ENCODE measurements at regions not wholly inside any gene's neighbourhood (a gene's known extent, or its start where the extent isn't known, plus 50 kb on each side); places are given as distances from the start of the nearest gene placed in this dataset.

DNA sequence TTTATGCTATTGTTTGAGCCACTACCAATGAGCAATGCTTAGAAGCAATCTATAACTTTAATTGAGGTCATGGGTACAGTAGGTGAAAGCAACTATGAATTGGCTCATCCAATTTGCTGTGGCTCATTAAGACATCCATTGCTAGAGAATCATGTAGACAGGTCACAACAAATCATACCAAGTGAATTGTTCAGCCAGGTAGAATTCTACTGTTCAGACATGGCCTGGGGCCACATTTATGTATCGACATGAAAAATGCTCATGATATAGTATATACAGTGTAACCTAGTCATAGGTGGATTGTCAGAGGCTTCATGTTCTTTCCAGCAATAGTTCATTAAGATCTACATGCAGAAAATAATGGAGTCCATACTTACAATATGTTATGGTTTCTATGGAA, 633.7 kb upstream of the EYS start:
- ChIA-PET CTCF (no interaction called here), POLR2A (ENCODE audit: low non-redundant PET) (no interaction called here)
- no TSS peak for BruUV-seq (replicated peaks)
- DNase-seq (ENCODE audit: low spot score), result no peak
- TF ChIP-seq EZH2 (IDR thresholded peaks at IDR 0.05; ENCODE audit: borderline replicate concordance, low read depth, low read length, poor library complexity, severe bottlenecking) (no peak), CTCF (conservative IDR thresholded peaks at IDR 0.05; ENCODE audit: low read depth, low read length) (no peak)
- Histone ChIP-seq H3K27me3 (replicated peaks; ENCODE audit: insufficient read depth, low read depth, low read length, poor library complexity) (no peaks in the 10 kb centered on the region), H3K36me3 (ENCODE audit: insufficient read depth, low read length, poor library complexity, severe bottlenecking) (no peaks in the 10 kb centered on the region), H3K4me3 (ENCODE audit: low read depth, low read length, poor library complexity, severe bottlenecking) (no peak overlapping the region), H3K27ac (ENCODE audit: low read depth, low read length, poor library complexity, severe bottlenecking) (no peak overlapping the region), H3K4me1 (ENCODE audit: insufficient read depth, low read length, poor library complexity, severe bottlenecking) (no peaks in the 10 kb centered on the region), H3K9me3 (ENCODE audit: low read depth, low read length, poor library complexity, severe bottlenecking) (no peaks in the 10 kb centered on the region)
- intact Hi-C loops (cut with micrococcal nuclease; ENCODE audit: unreplicated experiment), result no loop called here

- no TSS peak for BruUV-seq (replicated peaks)
- H3K4me3 ChIP-seq (ENCODE audit: low read depth, low read length, poor library complexity, severe bottlenecking), result no peak overlapping the region
- intact Hi-C loops (cut with micrococcal nuclease; ENCODE audit: unreplicated experiment), result no loop called here
- no peaks in the 10 kb centered on the region for H3K27me3 ChIP-seq (replicated peaks; ENCODE audit: insufficient read depth, low read depth, low read length, poor library complexity)
- TF ChIP-seq EZH2 (IDR thresholded peaks at IDR 0.05; ENCODE audit: borderline replicate concordance, low read depth, low read length, poor library complexity, severe bottlenecking) (no peak), CTCF (conservative IDR thresholded peaks at IDR 0.05; ENCODE audit: low read depth, low read length) (no peak)
- no peaks in the 10 kb centered on the region for H3K4me1 ChIP-seq (ENCODE audit: insufficient read depth, low read length, poor library complexity, severe bottlenecking)
- no peaks in the 10 kb centered on the region for H3K9me3 ChIP-seq (ENCODE audit: low read depth, low read length, poor library complexity, severe bottlenecking)
- no peak overlapping the region for H3K27ac ChIP-seq (ENCODE audit: low read depth, low read length, poor library complexity, severe bottlenecking)
- DNase-seq (ENCODE audit: low spot score), result no peak
- no peaks in the 10 kb centered on the region for H3K36me3 ChIP-seq (ENCODE audit: insufficient read depth, low read length, poor library complexity, severe bottlenecking)
- ChIA-PET CTCF (no interaction called here), POLR2A (ENCODE audit: low non-redundant PET) (no interaction called here)
Measured at GRCh38 chr6:66336176-66336575, 629.1 kb upstream of the EYS start.

DNA sequence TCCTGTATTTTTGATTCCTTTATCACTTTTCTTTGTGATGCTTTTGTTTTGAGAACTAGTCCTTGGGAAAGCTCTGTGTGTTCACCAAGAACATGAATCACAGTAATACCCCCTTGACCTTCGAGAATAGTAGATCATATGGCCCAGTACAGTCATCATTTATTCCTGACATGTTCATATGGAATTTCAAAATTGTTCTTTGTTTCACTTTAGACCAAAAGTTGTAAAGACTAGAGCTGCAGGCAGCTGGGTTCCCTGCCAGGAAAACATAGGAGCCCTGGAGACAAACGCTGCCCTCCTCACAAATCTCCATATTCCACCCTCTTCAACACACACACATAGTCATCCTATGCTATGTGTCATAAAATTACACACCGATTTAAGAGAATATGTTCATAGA, 621.2 kb upstream of the EYS start:
- ChIA-PET CTCF (no interaction called here), POLR2A (ENCODE audit: low non-redundant PET) (no interaction called here)
- H3K9me3 ChIP-seq (ENCODE audit: low read depth, low read length, poor library complexity, severe bottlenecking), result no peaks in the 10 kb centered on the region
- no TSS peak for BruUV-seq (replicated peaks)
- no peaks in the 10 kb centered on the region for H3K36me3 ChIP-seq (ENCODE audit: insufficient read depth, low read length, poor library complexity, severe bottlenecking)
- intact Hi-C loops (cut with micrococcal nuclease; ENCODE audit: unreplicated experiment), result no loop called here
- H3K4me1 ChIP-seq (ENCODE audit: insufficient read depth, low read length, poor library complexity, severe bottlenecking), result no peaks in the 10 kb centered on the region
- no peak for DNase-seq (ENCODE audit: low spot score)
- H3K27ac ChIP-seq (ENCODE audit: low read depth, low read length, poor library complexity, severe bottlenecking), result no peak overlapping the region
- TF ChIP-seq EZH2 (IDR thresholded peaks at IDR 0.05; ENCODE audit: borderline replicate concordance, low read depth, low read length, poor library complexity, severe bottlenecking), result no peak
- no peak for TF ChIP-seq CTCF (conservative IDR thresholded peaks at IDR 0.05; ENCODE audit: low read depth, low read length)
- no peak overlapping the region for H3K4me3 ChIP-seq (ENCODE audit: low read depth, low read length, poor library complexity, severe bottlenecking)
- H3K27me3 ChIP-seq (replicated peaks; ENCODE audit: insufficient read depth, low read depth, low read length, poor library complexity), result no peaks in the 10 kb centered on the region

All from A673 (cell line).